HCT116 (cell line): ENCODE measurements at regions not wholly inside any gene's neighbourhood (a gene's known extent, or its start where the extent isn't known, plus 50 kb on each side); places are given as distances from the start of the nearest gene placed in this dataset.

Source experiments
- ATAC-seq: fragments of 200-7000 bp; cut with Tn5 transposase; 2 replicates; pipeline ENCODE4 v1.9.1; 2020; ENCODE audit warnings: mild to moderate bottlenecking, moderate library complexity
- BruUV-seq: library from RNA; stranded (reverse); fragments of 400-500 nt; replicated peaks from 2 replicates; lab custom pipeline; 2021; lab: Mats Ljungman, UMichigan
- CTCF ChIA-PET: fragments of 300-600 bp; sonication (Branson Sonifier 250); formaldehyde crosslinking; loops from one replicate; lab custom pipeline; 2021; ENCODE audit warnings: antibody characterized with exemption; lab: Charles Lee
- POLR2A ChIA-PET: fragments of 300-600, 350-600 bp; sonication (Branson Sonifier 250); formaldehyde crosslinking; loops from one replicate; lab custom pipeline; 2021; ENCODE audit warnings: antibody characterized with exemption; lab: Charles Lee
- RAD21 ChIA-PET, 2 experiments: fragments of 300-600 bp; sonication (Branson Sonifier 250); formaldehyde crosslinking; loops; one replicate each; lab custom pipeline; 2023; ENCODE audit warnings: low total read pairs in 2 of 2; ENCODE audit not compliant: uncharacterized antibody in 2 of 2, unreplicated experiment in 2 of 2, low non-redundant PET in 1 of 2; lab: Charles Lee
- DNase-seq: peaks from one replicate; pipeline ENCODE4 v3.0.0-alpha.2; 2010; ENCODE audit warnings: low read depth, low spot score
- H2AFZ ChIP-seq: fragments of 200-600 bp; shearing (Covaris generic), sonication (generic); 2 replicates; pipeline ENCODE4 v1.6.1; 2017; ENCODE audit warnings: low read depth, mixed run types, mixed read lengths, antibody characterized with exemption, low read length; ENCODE audit not compliant: poor library complexity, severe bottlenecking
- H3K27ac ChIP-seq: 2 replicates; pipeline ENCODE4 v1.5.1; 2012; ENCODE audit warnings: low read depth, low read length
- H3K27me3 ChIP-seq: fragments of 200-600 bp; sonication (generic); 2 replicates; pipeline ENCODE4 v1.6.1; 2016; ENCODE audit warnings: mixed run types, low read length, mixed read lengths; ENCODE audit not compliant: insufficient read depth
- H3K36me3 ChIP-seq, 2 experiments: fragments of 200-500 bp in 1 of 2; fragments of 200-600 bp in 1 of 2; sonication (Bioruptor generic) in 1 of 2; sonication (generic) in 1 of 2; 2 replicates each; pipeline versions ENCODE4 v1.5.1 to v1.6.1; 2014 to 2016; ENCODE audit warnings: low read length in 2 of 2, inconsistent platforms in 1 of 2, mixed read lengths in 1 of 2, mixed run types in 1 of 2; ENCODE audit not compliant: insufficient read depth in 2 of 2, control insufficient read depth in 1 of 2
- H3K4me1 ChIP-seq, 2 experiments: fragments of 200-600 bp in 1 of 2; sonication (generic) in 1 of 2; 2 replicates each; pipeline versions ENCODE4 v1.5.1 to v1.6.1; 2012 to 2017; ENCODE audit warnings: low read length in 2 of 2, inconsistent platforms in 1 of 2, mild to moderate bottlenecking in 1 of 2, mixed read lengths in 1 of 2, mixed run types in 1 of 2, moderate library complexity in 1 of 2; ENCODE audit not compliant: insufficient read depth in 2 of 2, control insufficient read depth in 1 of 2
- H3K4me2 ChIP-seq: fragments of 200-600 bp; sonication (generic); 2 replicates; pipeline ENCODE4 v1.6.1; 2017; ENCODE audit warnings: mixed run types, low read length, mixed read lengths
- H3K4me3 ChIP-seq, 2 experiments: fragments of 200-600 bp in 1 of 2; sonication (generic) in 1 of 2; replicated peaks in 1 of 2; 2 replicates each; pipeline ENCODE4 v1.5.1; 2011 to 2016; ENCODE audit warnings: low read length in 2 of 2, control low read depth in 1 of 2, low read depth in 1 of 2, mild to moderate bottlenecking in 1 of 2, mixed read lengths in 1 of 2, mixed run types in 1 of 2
- H3K79me2 ChIP-seq: fragments of 200-600 bp; sonication (generic); 2 replicates; pipeline ENCODE4 v1.6.1; 2017; ENCODE audit warnings: mild to moderate bottlenecking, mixed run types, low read length, moderate library complexity, mixed read lengths; ENCODE audit not compliant: insufficient read depth
- H3K9ac ChIP-seq: fragments of 200-600 bp; sonication (generic); 2 replicates; pipeline ENCODE4 v1.6.1; 2016; ENCODE audit warnings: low read length, mixed read lengths
- H3K9me2 ChIP-seq: fragments of 200-600 bp; sonication (generic), shearing (Covaris generic); 2 replicates; pipeline ENCODE4 v1.6.1; 2017; ENCODE audit warnings: mixed run types, mild to moderate bottlenecking, moderate library complexity; ENCODE audit not compliant: insufficient read depth
- H3K9me3 ChIP-seq, 2 experiments: fragments of 200-500 bp in 1 of 2; fragments of 200-600 bp in 1 of 2; sonication (Bioruptor generic) in 1 of 2; sonication (generic) in 1 of 2; 2 replicates each; pipeline ENCODE4 v1.6.1; 2014 to 2017; ENCODE audit warnings: low read length in 2 of 2, mixed read lengths in 2 of 2, inconsistent platforms in 1 of 2, low read depth in 1 of 2, mild to moderate bottlenecking in 1 of 2, mixed run types in 1 of 2, moderate library complexity in 1 of 2; ENCODE audit not compliant: control insufficient read depth in 1 of 2, insufficient read depth in 1 of 2
- H4K20me1 ChIP-seq: fragments of 200-600 bp; sonication (generic), shearing (Covaris generic); 2 replicates; pipeline ENCODE4 v1.6.1; 2017; ENCODE audit warnings: mixed run types, mild to moderate bottlenecking, moderate library complexity; ENCODE audit not compliant: insufficient read depth
- CTCF ChIP-seq, 3 experiments: fragments of 200-600 bp in 1 of 3; sonication (generic) in 1 of 3; IDR thresholded peaks in 2 of 3; conservative IDR thresholded peaks in 1 of 3; 2 replicates each; pipeline ENCODE4 v1.5.1; 2012 to 2017; ENCODE audit warnings: low read depth in 2 of 3, low read length in 2 of 3, antibody characterized with exemption in 1 of 3, borderline replicate concordance in 1 of 3, control low read depth in 1 of 3, mild to moderate bottlenecking in 1 of 3, mixed read lengths in 1 of 3, mixed run types in 1 of 3, moderate library complexity in 1 of 3; ENCODE audit not compliant: insufficient read depth in 1 of 3
- EZH2phosphoT487 ChIP-seq: fragments of 200-600 bp; IDR thresholded peaks from 2 replicates; pipeline ENCODE4 v1.6.1; 2018; ENCODE audit warnings: antibody characterized with exemption, borderline replicate concordance
- POLR2AphosphoS5 ChIP-seq: IDR thresholded peaks from 2 replicates; pipeline ENCODE4 v1.6.1; 2011; ENCODE audit warnings: mild to moderate bottlenecking, low read depth, low read length, moderate library complexity
- RAD21 ChIP-seq: IDR thresholded peaks from 2 replicates; pipeline ENCODE4 v1.6.1; 2012; ENCODE audit warnings: low read depth, mild to moderate bottlenecking
- intact Hi-C: fragments of 100-400 bp; cut with micrococcal nuclease; formaldehyde crosslinking; loops from 2 replicates; pipeline ENCODE4 v1.10.0; 2022

GRCh38 chr5:145680767-145681166 lies 154.4 kb downstream of the PRELID2 start:
- Histone ChIP-seq H3K9me2 (no peaks in the 10 kb centered on the region), H3K27ac (no peak overlapping the region), H3K79me2 (no peaks in the 10 kb centered on the region), H4K20me1 (no peaks in the 10 kb centered on the region), H3K4me2 (no peak overlapping the region), H3K9ac (no peak overlapping the region), H3K4me3 (no peak overlapping the region), H3K27me3 (no peaks in the 10 kb centered on the region), H2AFZ (no peak overlapping the region), H3K9me3 (no peaks in the 10 kb centered on the region), H3K36me3 (no peaks in the 10 kb centered on the region), H3K4me1 (no peaks in the 10 kb centered on the region; a peak in 1 of 4 replicates)
- TF ChIP-seq EZH2phosphoT487: no peak
- POLR2A ChIA-PET: no interaction called here
- no peak for ATAC-seq
- RAD21 ChIA-PET: no interaction called here
- intact Hi-C loops: loop anchor here (1.0 to 10.0 kb wide), 5 partner anchors 132 to 1476 kb away; no protein-coding TSS in a partner anchor
- no peak for DNase-seq
- CTCF ChIA-PET: interaction anchor here (0.6 to 1.6 kb wide), 13 partner anchors 9 to 361 kb away, joined by 3 to 10 read pairs (median 4); no protein-coding TSS in a partner anchor
- BruUV-seq: no TSS peak

- H3K4me3 ChIP-seq: no peak overlapping the region
- no peak overlapping the region for H2AFZ ChIP-seq
- H3K27ac ChIP-seq: no peak overlapping the region
- BruUV-seq: no TSS peak
- ChIA-PET CTCF (interaction anchor here (0.6 to 1.4 kb wide), 13 partner anchors 9 to 377 kb away, joined by 3 to 8 read pairs (median 4); no protein-coding TSS in a partner anchor), POLR2A (no interaction called here), RAD21 (no interaction called here)
- no peaks in the 10 kb centered on the region; a peak in 1 of 4 replicates for H3K4me1 ChIP-seq
- DNase-seq (no peak), ATAC-seq (peak; percentile 79)
- intact Hi-C loops: loop anchor here (2.0 to 10.0 kb wide), 4 partner anchors 132 to 1475 kb away; no protein-coding TSS in a partner anchor
- H3K9ac ChIP-seq: no peak overlapping the region
- H3K79me2 ChIP-seq: no peaks in the 10 kb centered on the region
- H3K9me3 ChIP-seq: no peaks in the 10 kb centered on the region
- H4K20me1 ChIP-seq: no peaks in the 10 kb centered on the region
- no peak overlapping the region for H3K4me2 ChIP-seq
- no peaks in the 10 kb centered on the region for H3K9me2 ChIP-seq
- no peaks in the 10 kb centered on the region for H3K27me3 ChIP-seq
- TF ChIP-seq CTCF (IDR thresholded peaks at IDR 0.05 in 2 of 3, conservative IDR thresholded peaks at IDR 0.05 in 1 of 3; ENCODE audit: borderline replicate concordance in 1 of 3, insufficient read depth in 1 of 3, low read depth in 2 of 3, low read length in 2 of 3): peak; percentile 41 to 62 (median 51); a peak in 5 of 6 replicates
- peak; percentile 54 for TF ChIP-seq RAD21
- no peak for TF ChIP-seq POLR2AphosphoS5
- H3K36me3 ChIP-seq: no peaks in the 10 kb centered on the region
These were observed 155.0 kb downstream of the PRELID2 start for GRCh38 chr5:145680169-145680568.
